Stomach (tissue), 4 donors: ENCODE measurements at regions not wholly inside any gene's neighbourhood (a gene's known extent, or its start where the extent isn't known, plus 50 kb on each side); places are given as distances from the start of the nearest gene placed in this dataset.

Source experiments
- CTCF ChIP-seq, 7 experiments: fragments of 450-650 bp in 4 of 7; fragments of 200-600 bp in 3 of 7; sonication (generic) in 3 of 7; IDR thresholded peaks; one replicate each; pipeline ENCODE4 v1.5.1; 2016 to 2019; ENCODE audit warnings: antibody characterized with exemption in 7 of 7, control low read depth in 2 of 7, mild to moderate bottlenecking in 1 of 7
- EP300 ChIP-seq: sonication (generic); formaldehyde crosslinking; IDR thresholded peaks from one replicate; pipeline ENCODE4 v1.6.1; 2017; ENCODE audit warnings: antibody characterized with exemption
- POLR2A ChIP-seq, 4 donors: fragments of 450-650 bp; IDR thresholded peaks; one replicate each; pipeline ENCODE4 v1.6.1; 2016; ENCODE audit warnings: antibody characterized with exemption in 4 of 4, control low read depth in 2 of 4, mild to moderate bottlenecking in 1 of 4, moderate library complexity in 1 of 4
- POLR2AphosphoS5 ChIP-seq, 3 donors: sonication (generic); formaldehyde crosslinking; IDR thresholded peaks; one replicate each; pipeline ENCODE4 v1.6.1; 2016; ENCODE audit warnings: antibody characterized with exemption in 3 of 3

- TF ChIP-seq CTCF (IDR thresholded peaks at IDR 0.05) = no peak
- TF ChIP-seq POLR2A (IDR thresholded peaks at IDR 0.05) = no peak
- TF ChIP-seq EP300 = no peak
- no peak for TF ChIP-seq POLR2AphosphoS5 (IDR thresholded peaks at IDR 0.05)
Measured at GRCh38 chr13:33560726-33561125, 257.2 kb upstream of the RFC3 start.
